Thoracic aorta (tissue), 2 donors: ENCODE measurements at regions not wholly inside any gene's neighbourhood (a gene's known extent, or its start where the extent isn't known, plus 50 kb on each side); places are given as distances from the start of the nearest gene placed in this dataset.

Source experiments
- ATAC-seq: fragments of 150-250 bp; one replicate; pipeline ENCODE4 v1.8.0; 2017; ENCODE audit warnings: low read depth; ENCODE audit not compliant: insufficient number of reproducible peaks, low FRiP score
- DNase-seq: peaks from one replicate; pipeline ENCODE4 v3.0.0-alpha.2; 2020; ENCODE audit warnings: low spot score
- H3K27ac ChIP-seq, 2 donors: fragments of 200-600 bp; sonication (generic); 1 replicate in 1 of 2; 2 replicates in 1 of 2; pipeline ENCODE4 v1.5.1; 2016; ENCODE audit warnings: mild to moderate bottlenecking in 2 of 2, moderate library complexity in 2 of 2
- H3K27me3 ChIP-seq: fragments of 200-600 bp; sonication (generic); replicated peaks from 2 replicates; pipeline ENCODE4 v1.6.0; 2016; ENCODE audit warnings: mild to moderate bottlenecking; ENCODE audit not compliant: insufficient read depth
- H3K36me3 ChIP-seq: fragments of 200-600 bp; sonication (generic); one replicate; pipeline ENCODE4 v1.5.1; 2016
- H3K4me1 ChIP-seq, 2 donors: fragments of 200-600 bp; sonication (generic); 1 replicate in 1 of 2; 2 replicates in 1 of 2; pipeline versions ENCODE4 v1.5.1 to v1.6.0; 2016; ENCODE audit warnings: low read depth in 2 of 2, mild to moderate bottlenecking in 1 of 2; ENCODE audit not compliant: control insufficient read depth in 1 of 2
- H3K4me3 ChIP-seq: fragments of 200-600 bp; sonication (generic); 2 replicates; pipeline ENCODE4 v1.5.1; 2016; ENCODE audit warnings: mild to moderate bottlenecking
- H3K9me3 ChIP-seq: fragments of 200-600 bp; sonication (generic); 2 replicates; pipeline ENCODE4 v1.5.1; 2016
- TF ChIP-seq, protein P1 (sequence below): fragments of 200-600 bp; sonication (generic); IDR thresholded peaks from one replicate; pipeline ENCODE4 v1.5.1; 2019; ENCODE audit warnings: antibody characterized with exemption

DNA sequence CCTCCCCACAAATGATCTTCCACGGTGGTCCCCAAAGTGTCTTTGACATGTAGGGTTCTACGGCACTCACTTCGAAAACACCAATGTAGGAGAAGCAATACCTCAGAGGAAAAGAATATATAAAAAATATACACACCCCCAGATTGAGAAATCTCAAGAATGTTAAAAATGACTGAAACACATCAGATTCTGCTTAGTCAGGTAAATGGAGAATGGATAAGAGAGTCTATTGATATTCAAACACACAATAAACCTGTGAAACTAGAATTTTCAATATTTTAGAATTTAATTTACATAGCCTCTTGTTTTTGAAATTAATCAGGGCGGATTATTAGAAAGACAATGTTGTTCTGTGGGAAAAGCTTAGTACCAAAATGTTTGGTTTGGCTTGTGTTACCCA lies 712.4 kb downstream of the GATA3 start:
- Histone ChIP-seq H3K27ac (no peak overlapping the region), H3K27me3 (no peaks in the 10 kb centered on the region), H3K9me3 (no peaks in the 10 kb centered on the region), H3K4me3 (no peak overlapping the region), H3K4me1 (no peaks in the 10 kb centered on the region), H3K36me3 (no peaks in the 10 kb centered on the region)
- ATAC-seq: no peak
- TF ChIP-seq, protein P1, sequence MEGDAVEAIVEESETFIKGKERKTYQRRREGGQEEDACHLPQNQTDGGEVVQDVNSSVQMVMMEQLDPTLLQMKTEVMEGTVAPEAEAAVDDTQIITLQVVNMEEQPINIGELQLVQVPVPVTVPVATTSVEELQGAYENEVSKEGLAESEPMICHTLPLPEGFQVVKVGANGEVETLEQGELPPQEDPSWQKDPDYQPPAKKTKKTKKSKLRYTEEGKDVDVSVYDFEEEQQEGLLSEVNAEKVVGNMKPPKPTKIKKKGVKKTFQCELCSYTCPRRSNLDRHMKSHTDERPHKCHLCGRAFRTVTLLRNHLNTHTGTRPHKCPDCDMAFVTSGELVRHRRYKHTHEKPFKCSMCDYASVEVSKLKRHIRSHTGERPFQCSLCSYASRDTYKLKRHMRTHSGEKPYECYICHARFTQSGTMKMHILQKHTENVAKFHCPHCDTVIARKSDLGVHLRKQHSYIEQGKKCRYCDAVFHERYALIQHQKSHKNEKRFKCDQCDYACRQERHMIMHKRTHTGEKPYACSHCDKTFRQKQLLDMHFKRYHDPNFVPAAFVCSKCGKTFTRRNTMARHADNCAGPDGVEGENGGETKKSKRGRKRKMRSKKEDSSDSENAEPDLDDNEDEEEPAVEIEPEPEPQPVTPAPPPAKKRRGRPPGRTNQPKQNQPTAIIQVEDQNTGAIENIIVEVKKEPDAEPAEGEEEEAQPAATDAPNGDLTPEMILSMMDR: no peak
- DNase-seq: no peak

DNA sequence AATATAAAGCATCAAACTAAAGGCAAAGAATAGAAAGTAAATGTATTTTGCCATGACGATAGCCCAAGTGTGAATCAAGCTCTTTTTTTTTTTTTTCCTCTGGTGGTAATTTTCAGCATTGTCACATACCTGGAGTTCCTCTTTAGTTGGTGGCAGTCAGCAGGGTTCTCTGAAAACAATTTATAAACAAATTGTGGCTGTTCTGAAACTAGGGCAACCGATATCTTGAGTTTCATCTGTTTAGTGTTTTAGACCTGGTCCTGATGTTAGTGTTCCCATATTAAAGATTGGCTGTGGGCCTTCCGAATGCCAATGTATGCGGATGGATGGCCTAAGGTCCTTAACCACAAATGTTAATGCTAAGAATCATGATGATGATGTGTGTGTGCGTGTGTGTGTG lies 713.1 kb downstream of the GATA3 start:
- DNase-seq (no peak), ATAC-seq (no peak)
- TF ChIP-seq, protein P1: no peak
- Histone ChIP-seq H3K36me3 (no peaks in the 10 kb centered on the region), H3K4me1 (no peaks in the 10 kb centered on the region), H3K27ac (no peak overlapping the region), H3K4me3 (no peak overlapping the region), H3K9me3 (no peaks in the 10 kb centered on the region), H3K27me3 (no peaks in the 10 kb centered on the region)

DNA sequence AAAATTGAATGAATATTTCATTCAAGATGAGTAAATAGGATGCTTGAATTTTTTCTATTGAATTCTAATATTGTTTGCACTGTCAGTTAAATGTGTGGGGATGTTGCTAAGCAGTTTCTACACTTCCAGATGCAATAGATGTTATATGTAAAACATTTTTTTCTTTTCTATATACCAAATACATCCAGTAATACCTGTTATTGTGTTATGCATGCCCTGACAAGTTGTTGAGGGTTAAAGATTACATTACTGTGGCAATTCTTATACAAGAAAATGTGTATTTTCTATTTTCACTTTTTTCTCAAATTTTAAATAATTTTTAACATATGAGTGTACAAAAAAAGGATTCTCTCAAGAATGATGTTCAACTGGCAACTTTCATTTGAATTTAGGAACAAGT lies 713.9 kb downstream of the GATA3 start:
- H3K4me1 ChIP-seq: no peaks in the 10 kb centered on the region
- ATAC-seq (no peak), DNase-seq (no peak)
- no peaks in the 10 kb centered on the region for H3K27me3 ChIP-seq
- no peak overlapping the region for H3K27ac ChIP-seq
- no peaks in the 10 kb centered on the region for H3K36me3 ChIP-seq
- H3K4me3 ChIP-seq: no peak overlapping the region
- H3K9me3 ChIP-seq: no peaks in the 10 kb centered on the region
- TF ChIP-seq, protein P1: no peak

DNA sequence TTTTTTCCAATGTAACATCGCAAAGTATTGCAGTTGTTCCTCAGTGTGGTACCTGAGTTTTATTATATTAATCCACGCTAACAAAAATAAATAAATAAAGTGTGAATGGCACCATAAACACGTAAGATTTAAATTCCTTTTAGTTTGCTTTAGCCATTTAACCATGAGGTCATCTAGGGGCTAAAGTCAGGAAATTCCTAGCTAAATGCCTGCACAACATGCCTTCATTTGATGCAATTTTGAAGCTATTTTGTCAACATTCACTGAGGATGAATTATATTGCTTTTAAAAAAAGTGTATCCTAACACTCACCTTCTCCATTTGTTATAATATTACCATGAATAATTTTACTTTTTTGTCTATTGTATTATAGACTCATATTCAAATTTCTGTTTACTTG lies 714.4 kb downstream of the GATA3 start:
- ATAC-seq (no peak), DNase-seq (no peak)
- Histone ChIP-seq H3K27ac (no peak overlapping the region), H3K4me3 (no peak overlapping the region), H3K4me1 (no peaks in the 10 kb centered on the region), H3K9me3 (no peaks in the 10 kb centered on the region), H3K36me3 (no peaks in the 10 kb centered on the region), H3K27me3 (no peaks in the 10 kb centered on the region)
- TF ChIP-seq, protein P1: no peak

- H3K4me3 ChIP-seq: no peak overlapping the region
- H3K9me3 ChIP-seq: no peaks in the 10 kb centered on the region
- H3K36me3 ChIP-seq: no peaks in the 10 kb centered on the region
- H3K27ac ChIP-seq: no peak overlapping the region
- no peak for ATAC-seq
- no peak for DNase-seq
- TF ChIP-seq, protein P1: no peak
- H3K27me3 ChIP-seq: no peaks in the 10 kb centered on the region
- no peaks in the 10 kb centered on the region for H3K4me1 ChIP-seq
Observed at GRCh38 chr10:8776926-8777622, 722.6 kb downstream of the GATA3 start.
